ENCODE measurements at regions not wholly inside any gene's neighbourhood (a gene's known extent, or its start where the extent isn't known, plus 50 kb on each side); places are given as distances from the start of the nearest gene placed in this dataset.

GRCh38 chr4:115657991-115658650, 544.7 kb upstream of the NDST4 start:
- TF ChIP-seq REST (IDR thresholded peaks at IDR 0.05; ENCODE audit: low read depth) = no peak
- no peak for TF ChIP-seq EP300 (IDR thresholded peaks at IDR 0.05; ENCODE audit: borderline replicate concordance)
- TF ChIP-seq NFIC (IDR thresholded peaks at IDR 0.05) = no peak
- TF ChIP-seq YY1 (IDR thresholded peaks at IDR 0.05; ENCODE audit: low read depth) = no peak
- no peak for TF ChIP-seq TAF1 (IDR thresholded peaks at IDR 0.05; ENCODE audit: low read depth)
- TF ChIP-seq CEBPB (IDR thresholded peaks at IDR 0.05) = no peak
- TF ChIP-seq TCF12 (IDR thresholded peaks at IDR 0.05; ENCODE audit: low read depth) = no peak
- no peak for TF ChIP-seq RAD21 (IDR thresholded peaks at IDR 0.05; ENCODE audit: low read depth)
- TF ChIP-seq FOXM1 (IDR thresholded peaks at IDR 0.05; ENCODE audit: borderline replicate concordance, low read depth) = no peak
- no peak for TF ChIP-seq CREB1 (IDR thresholded peaks at IDR 0.05; ENCODE audit: low read depth)
- no peak for TF ChIP-seq MAX (IDR thresholded peaks at IDR 0.05)
- no peak for TF ChIP-seq TEAD4 (IDR thresholded peaks at IDR 0.05)
- no peak for TF ChIP-seq ZBTB7A (IDR thresholded peaks at IDR 0.05; ENCODE audit: low read depth)
